Choroid plexus epithelial cell (primary cell): ENCODE measurements at regions not wholly inside any gene's neighbourhood (a gene's known extent, or its start where the extent isn't known, plus 50 kb on each side); places are given as distances from the start of the nearest gene placed in this dataset.
A peak's percentile ranks its signal among the peaks of the same experiment; 100 is the strongest.

Experiments
- DNase-seq: peaks from one replicate; pipeline ENCODE4 v3.0.0-alpha.2; 2010; ENCODE audit warnings: low read depth
- H3K4me3 ChIP-seq: 2 replicates; pipeline ENCODE4 v1.5.1; 2011; ENCODE audit warnings: low read depth, mild to moderate bottlenecking, control low read depth, low read length, moderate library complexity
- CTCF ChIP-seq: conservative IDR thresholded peaks from 2 replicates; pipeline ENCODE4 v1.5.1; 2011; ENCODE audit warnings: low read depth, mild to moderate bottlenecking, control low read depth, inconsistent platforms, low read length, moderate library complexity

GRCh38 chr7:156152390-156152789 lies 340.1 kb upstream of the SHH start:
- peak; percentile 5 for DNase-seq
- TF ChIP-seq CTCF = no peak
- H3K4me3 ChIP-seq = no peak overlapping the region

GRCh38 chr7:156151658-156152057 lies 339.4 kb upstream of the SHH start:
- no peak for TF ChIP-seq CTCF
- DNase-seq = no peak
- no peak overlapping the region for H3K4me3 ChIP-seq

DNA sequence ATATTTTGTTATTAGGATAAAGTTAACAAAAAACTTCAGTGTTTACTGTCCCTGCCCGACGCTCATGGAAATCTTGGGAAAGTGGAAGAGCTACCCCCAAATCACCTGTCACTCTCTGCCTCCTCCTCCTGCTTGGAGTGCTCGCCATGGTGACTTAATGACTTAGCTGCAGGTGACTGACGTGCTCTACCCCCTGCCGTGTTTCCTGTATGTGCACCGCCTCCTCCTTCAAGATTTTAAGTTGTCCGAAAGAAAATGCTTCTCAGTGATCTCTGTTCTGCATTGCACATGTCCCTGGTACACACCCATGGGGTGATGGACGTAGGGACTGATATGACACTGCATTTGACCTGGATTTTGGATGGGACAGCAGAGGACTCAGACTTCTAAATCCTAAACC lies 338.8 kb upstream of the SHH start:
- DNase-seq = no peak
- H3K4me3 ChIP-seq = no peak overlapping the region
- no peak for TF ChIP-seq CTCF

- DNase-seq = no peak
These were observed 336.7 kb upstream of the SHH start for GRCh38 chr7:156148995-156149394.

DNA sequence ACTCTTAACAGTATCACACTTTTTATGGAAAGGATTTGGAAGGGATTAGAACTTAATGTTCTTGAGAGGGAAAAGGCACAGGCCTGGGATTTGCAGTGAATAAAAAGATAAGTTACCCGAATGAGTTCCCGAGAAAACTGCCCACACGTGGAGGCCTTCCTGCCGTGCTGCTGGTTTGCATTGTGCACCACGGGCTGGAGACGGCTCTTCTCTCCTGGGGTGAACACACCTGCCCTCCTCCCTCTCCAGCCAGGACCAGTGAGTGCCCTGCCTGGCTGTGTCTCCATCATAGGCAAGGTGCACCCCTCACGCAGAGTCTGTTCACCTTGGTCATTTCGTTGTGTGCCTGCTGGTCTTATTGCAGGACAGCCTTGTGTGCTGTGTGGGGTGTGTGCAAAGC lies 336.3 kb upstream of the SHH start:
- no peak for DNase-seq
- no peak for TF ChIP-seq CTCF
- H3K4me3 ChIP-seq = no peak overlapping the region

More at GRCh38 chr7:156148995-156149394, 336.7 kb upstream of the SHH start:
- no peak overlapping the region for H3K4me3 ChIP-seq
- no peak for TF ChIP-seq CTCF

DNA sequence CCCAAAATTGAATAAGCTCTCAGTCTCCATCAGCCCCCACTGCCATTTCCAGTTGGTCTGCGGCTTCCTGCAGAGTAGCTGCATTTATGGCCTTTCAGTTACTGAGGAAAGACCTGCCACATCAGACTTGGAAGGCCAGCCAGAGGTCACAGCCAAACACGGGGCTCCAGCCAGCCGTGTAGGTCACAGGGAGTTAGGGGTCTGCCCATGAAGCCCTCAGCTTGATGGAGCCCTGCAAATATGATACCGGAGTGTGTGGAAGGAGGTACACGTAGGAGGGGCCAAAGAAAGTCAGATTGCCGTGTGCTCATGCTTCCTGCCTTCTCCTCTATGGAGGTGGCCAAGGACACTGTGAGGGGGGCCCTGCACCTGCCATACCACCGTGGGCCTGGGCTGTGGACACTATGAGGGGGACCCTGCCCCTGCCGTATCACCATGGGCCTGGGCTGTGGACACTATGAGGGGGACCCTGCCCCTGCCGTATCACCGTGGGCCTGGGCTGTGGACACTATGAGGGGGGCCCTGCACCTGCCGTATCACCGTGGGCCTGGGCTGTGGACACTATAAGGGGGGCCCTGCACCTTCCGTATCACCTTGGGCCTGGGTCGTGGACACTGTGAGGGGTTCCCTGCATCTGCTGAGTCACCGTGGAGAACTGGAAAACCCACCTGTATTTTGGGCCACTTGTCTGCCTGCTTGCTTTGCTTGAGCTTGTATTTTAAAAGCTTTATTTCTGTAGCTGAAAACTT lies 335.7 kb upstream of the SHH start:
- H3K4me3 ChIP-seq = no peak overlapping the region
- no peak for TF ChIP-seq CTCF
- DNase-seq = no peak

DNA sequence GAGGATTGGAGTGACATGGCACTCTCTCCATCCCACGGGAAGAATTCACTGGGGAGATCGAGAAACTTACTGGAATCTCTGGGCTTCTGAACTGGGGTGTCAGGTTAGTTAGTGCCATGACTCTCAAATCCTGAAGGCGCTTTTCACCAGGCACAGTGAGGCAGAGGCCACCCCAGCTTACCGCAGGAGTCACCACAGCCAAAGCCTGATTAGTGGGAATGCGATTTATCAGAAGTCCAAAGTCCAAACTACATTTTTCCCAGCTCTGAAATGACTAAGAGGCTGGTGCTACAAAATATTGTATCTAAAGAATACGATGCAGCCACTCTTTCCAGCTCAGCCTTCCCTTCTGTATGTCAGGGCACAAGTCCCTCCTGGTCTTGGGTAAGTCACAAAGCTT lies 334.8 kb upstream of the SHH start:
- no peak for DNase-seq
- no peak for TF ChIP-seq CTCF
- no peak overlapping the region for H3K4me3 ChIP-seq
